NT2/D1 (cell line): ENCODE measurements at regions not wholly inside any gene's neighbourhood (a gene's known extent, or its start where the extent isn't known, plus 50 kb on each side); places are given as distances from the start of the nearest gene placed in this dataset.

Experiments
- SUZ12 ChIP-seq: IDR thresholded peaks from 2 replicates; pipeline ENCODE4 v1.6.1; 2011; ENCODE audit not compliant: insufficient read length, insufficient read depth; ENCODE audit errors: extremely low read depth
- YY1 ChIP-seq: IDR thresholded peaks from 2 replicates; pipeline ENCODE4 v1.6.1; 2011; ENCODE audit not compliant: insufficient read length, insufficient read depth
- ZNF274 ChIP-seq: IDR thresholded peaks from 2 replicates; pipeline ENCODE4 v1.6.1; 2011; ENCODE audit warnings: mild to moderate bottlenecking, low read depth, low read length

DNA sequence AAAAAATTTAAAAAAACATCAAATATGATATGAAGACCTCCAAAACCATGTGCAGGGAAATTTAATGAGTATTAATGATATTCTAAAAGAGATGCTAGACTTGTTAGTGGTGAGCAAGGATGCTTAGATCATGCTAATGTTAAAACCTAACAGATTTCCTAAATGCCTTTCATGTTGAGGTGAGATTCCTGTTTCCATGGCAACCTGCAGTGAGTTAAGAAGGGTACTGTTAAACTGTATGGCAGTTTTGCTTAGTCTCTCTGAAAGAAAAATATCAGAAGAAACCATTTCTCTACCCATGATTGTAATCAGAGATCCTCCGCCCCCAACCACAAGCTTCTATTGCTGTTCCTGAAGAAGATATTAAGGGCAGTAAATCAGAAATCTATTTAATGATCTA, 321.6 kb upstream of the LRRC7 start:
- TF ChIP-seq ZNF274 (no peak), SUZ12 (no peak), YY1 (no peak)
